IMR-90 (cell line): ENCODE measurements at regions not wholly inside any gene's neighbourhood (a gene's known extent, or its start where the extent isn't known, plus 50 kb on each side); places are given as distances from the start of the nearest gene placed in this dataset.

Experiments
- ATAC-seq: fragments of 200-7000 bp; cut with Tn5 transposase; 2 replicates; pipeline ENCODE4 v1.9.1; 2020; ENCODE audit warnings: low read depth, mild to moderate bottlenecking, moderate library complexity
- BruUV-seq: library from RNA; stranded (reverse); fragments of 400-500 nt; replicated peaks from 2 replicates; lab custom pipeline; 2021; lab: Mats Ljungman, UMichigan
- CTCF ChIA-PET: fragments of 300-600 bp; formaldehyde crosslinking; extraction: SDS; loops from one replicate; lab custom pipeline; 2021; ENCODE audit warnings: antibody characterized with exemption; lab: Yijun Ruan, JAX
- POLR2A ChIA-PET: fragments of 300-600 bp; sonication (Branson Sonifier 250); formaldehyde crosslinking; loops from one replicate; lab custom pipeline; 2022; ENCODE audit warnings: antibody characterized with exemption; ENCODE audit not compliant: unreplicated experiment; lab: Charles Lee
- DNase-seq: peaks from one replicate; pipeline ENCODE4 v3.0.0; 2013
- H2AFZ ChIP-seq: replicated peaks from 2 replicates; pipeline ENCODE3; 2013; ENCODE audit warnings: low read length, mild to moderate bottlenecking; ENCODE audit not compliant: poor library complexity
- H2AK5ac ChIP-seq: 2 replicates; pipeline ENCODE4 v1.6.1; 2013; ENCODE audit warnings: low read depth, low read length, inconsistent platforms
- H2AK9ac ChIP-seq: replicated peaks from 2 replicates; pipeline ENCODE3; 2013; ENCODE audit warnings: mild to moderate bottlenecking, low read depth, low read length, moderate library complexity; ENCODE audit not compliant: poor library complexity
- H2BK120ac ChIP-seq: 2 replicates; pipeline ENCODE4 v1.6.1; 2013; ENCODE audit warnings: low read depth, low read length, inconsistent platforms
- H2BK15ac ChIP-seq: 3 replicates; pipeline ENCODE4 v1.6.1; 2013; ENCODE audit warnings: low read depth, low read length, inconsistent platforms
- H2BK20ac ChIP-seq: 2 replicates; pipeline ENCODE4 v1.6.1; 2013; ENCODE audit warnings: low read depth, mild to moderate bottlenecking, inconsistent platforms, low read length, moderate library complexity
- H2BK5ac ChIP-seq: 2 replicates; pipeline ENCODE4 v1.6.1; 2013; ENCODE audit warnings: mild to moderate bottlenecking, low read depth, low read length, inconsistent platforms; ENCODE audit not compliant: poor library complexity, severe bottlenecking
- H3K14ac ChIP-seq: replicated peaks from 2 replicates; pipeline ENCODE4 v1.6.1; 2013; ENCODE audit warnings: low read depth, low read length, inconsistent platforms
- H3K18ac ChIP-seq: 2 replicates; pipeline ENCODE4 v1.6.1; 2013; ENCODE audit warnings: low read depth, low read length, control low read depth
- H3K23ac ChIP-seq: 2 replicates; pipeline ENCODE4 v1.6.1; 2013; ENCODE audit warnings: low read depth, low read length, inconsistent platforms
- H3K27ac ChIP-seq: 2 replicates; pipeline ENCODE4 v1.5.1; 2013; ENCODE audit warnings: mild to moderate bottlenecking, control low read depth, low read length; ENCODE audit not compliant: insufficient read depth
- H3K27me3 ChIP-seq: 2 replicates; pipeline ENCODE4 v1.6.1; 2013; ENCODE audit warnings: low read length; ENCODE audit not compliant: control insufficient read depth, insufficient read depth
- H3K36me3 ChIP-seq: 2 replicates; pipeline ENCODE4 v1.6.1; 2013; ENCODE audit warnings: low read length, mixed read lengths; ENCODE audit not compliant: control insufficient read depth, insufficient read depth
- H3K4ac ChIP-seq: 2 replicates; pipeline ENCODE4 v1.6.1; 2013; ENCODE audit warnings: low read depth, low read length, inconsistent platforms
- H3K4me1 ChIP-seq: 2 replicates; pipeline ENCODE4 v1.6.1; 2013; ENCODE audit warnings: low read length, mixed read lengths; ENCODE audit not compliant: control insufficient read depth, insufficient read depth
- H3K4me2 ChIP-seq: 2 replicates; pipeline ENCODE4 v1.6.1; 2013; ENCODE audit warnings: low read depth, mild to moderate bottlenecking, control low read depth, low read length, moderate library complexity
- H3K4me3 ChIP-seq: 2 replicates; pipeline ENCODE4 v1.5.1; 2013; ENCODE audit warnings: low read depth, mild to moderate bottlenecking, control low read depth, low read length, moderate library complexity; ENCODE audit not compliant: insufficient read depth
- H3K56ac ChIP-seq: 2 replicates; pipeline ENCODE4 v1.6.1; 2013; ENCODE audit warnings: low read length, inconsistent platforms; ENCODE audit not compliant: insufficient read depth; ENCODE audit errors: extremely low read depth
- H3K79me1 ChIP-seq, 2 experiments: 2 replicates each; pipeline ENCODE4 v1.6.1; 2013; ENCODE audit warnings: low read length in 2 of 2, inconsistent platforms in 1 of 2, low read depth in 1 of 2
- H3K9ac ChIP-seq: 2 replicates; pipeline ENCODE4 v1.6.1; 2013; ENCODE audit warnings: low read depth, low read length, control low read depth
- H3K9me1 ChIP-seq: 2 replicates; pipeline ENCODE4 v1.6.1; 2013; ENCODE audit warnings: low read length, inconsistent platforms; ENCODE audit not compliant: insufficient read depth
- H3K9me3 ChIP-seq: 2 replicates; pipeline ENCODE4 v1.6.1; 2013; ENCODE audit warnings: low read length; ENCODE audit not compliant: control insufficient read depth, insufficient read depth
- H4K20me1 ChIP-seq: 2 replicates; pipeline ENCODE4 v1.6.1; 2013; ENCODE audit warnings: low read length, inconsistent platforms; ENCODE audit not compliant: insufficient read depth
- H4K5ac ChIP-seq: 2 replicates; pipeline ENCODE4 v1.6.1; 2013; ENCODE audit warnings: mild to moderate bottlenecking, low read depth, low read length, control low read depth
- H4K8ac ChIP-seq, 2 experiments: 2 replicates each; pipeline ENCODE4 v1.6.1; 2013; ENCODE audit warnings: low read depth in 2 of 2, low read length in 2 of 2, control low read depth in 1 of 2, inconsistent platforms in 1 of 2
- H4K91ac ChIP-seq: 2 replicates; pipeline ENCODE4 v1.6.1; 2013; ENCODE audit warnings: low read depth, low read length, inconsistent platforms; ENCODE audit not compliant: insufficient read depth
- BHLHE40 ChIP-seq: fragments of 150-350 bp; IDR thresholded peaks from 2 replicates; pipeline ENCODE4 v1.6.1; 2016; ENCODE audit warnings: mild to moderate bottlenecking, low read depth, low read length
- CEBPB ChIP-seq: IDR thresholded peaks from 2 replicates; pipeline ENCODE4 v1.6.1; 2012; ENCODE audit warnings: low read depth, low read length, improper control_type of control experiment
- CHD1 ChIP-seq: IDR thresholded peaks from 2 replicates; pipeline ENCODE4 v1.6.1; 2012; ENCODE audit warnings: low read depth, low read length, improper control_type of control experiment
- CTCF ChIP-seq: conservative IDR thresholded peaks from 2 replicates; pipeline ENCODE4 v1.5.1; 2012; ENCODE audit warnings: mild to moderate bottlenecking, low read depth, low read length, improper control_type of control experiment
- ELK1 ChIP-seq: fragments of 150-350 bp; IDR thresholded peaks from 2 replicates; pipeline ENCODE4 v1.6.1; 2016; ENCODE audit warnings: low read depth, mild to moderate bottlenecking, low read length, moderate library complexity, borderline replicate concordance
- FOS ChIP-seq: fragments of 150-350 bp; IDR thresholded peaks from 2 replicates; pipeline ENCODE4 v1.6.1; 2016; ENCODE audit warnings: low read depth, low read length
- MAFK ChIP-seq: IDR thresholded peaks from 2 replicates; pipeline ENCODE4 v1.6.1; 2012; ENCODE audit warnings: low read depth, low read length, improper control_type of control experiment
- MAZ ChIP-seq: IDR thresholded peaks from 2 replicates; pipeline ENCODE4 v1.6.1; 2012; ENCODE audit warnings: low read depth, mild to moderate bottlenecking, low read length, improper control_type of control experiment, moderate library complexity, borderline replicate concordance
- MXI1 ChIP-seq: IDR thresholded peaks from 2 replicates; pipeline ENCODE4 v1.6.1; 2012; ENCODE audit warnings: low read depth, mild to moderate bottlenecking, low read length, moderate library complexity, borderline replicate concordance
- NFE2L2 ChIP-seq: fragments of 150-350 bp; IDR thresholded peaks from 2 replicates; pipeline ENCODE4 v1.6.1; 2016; ENCODE audit warnings: low read depth, mild to moderate bottlenecking, low read length
- POLR2A ChIP-seq: IDR thresholded peaks from 2 replicates; pipeline ENCODE4 v1.6.1; 2012; ENCODE audit warnings: mild to moderate bottlenecking, low read depth, low read length
- RAD21 ChIP-seq: IDR thresholded peaks from 2 replicates; pipeline ENCODE4 v1.6.1; 2012; ENCODE audit warnings: low read length, improper control_type of control experiment
- RCOR1 ChIP-seq: IDR thresholded peaks from 2 replicates; pipeline ENCODE4 v1.6.1; 2012; ENCODE audit warnings: mild to moderate bottlenecking, low read length, improper control_type of control experiment; ENCODE audit not compliant: insufficient replicate concordance
- RFX5 ChIP-seq: IDR thresholded peaks from 2 replicates; pipeline ENCODE4 v1.8.0; 2012; ENCODE audit warnings: low read depth, mild to moderate bottlenecking, low read length, moderate library complexity
- SMC3 ChIP-seq: fragments of 150-350 bp; IDR thresholded peaks from 2 replicates; pipeline ENCODE4 v1.6.1; 2016; ENCODE audit warnings: low read depth, mild to moderate bottlenecking, antibody characterized with exemption, low read length, moderate library complexity
- USF2 ChIP-seq: fragments of 150-350 bp; IDR thresholded peaks from 2 replicates; pipeline ENCODE4 v1.6.1; 2017; ENCODE audit warnings: mild to moderate bottlenecking, antibody characterized with exemption, low read length, low read depth
- WGBS, 2 experiments: methylation state at CpG; one replicate each; pipeline versions ENCODE4 v1.1.5 to v1.1.7; 2013; ENCODE audit warnings: missing lambda C conversion rate in 2 of 2; ENCODE audit not compliant: insufficient read length in 1 of 2; ENCODE audit errors: extremely low coverage in 2 of 2; 5-methylcytosine and 5-hydroxymethylcytosine counted together
- dilution Hi-C: fragments of 300-500 bp; cut with HindIII; formaldehyde crosslinking; loops from one replicate; pipeline ENCODE4 v1.14.3; 2018; ENCODE audit warnings: low sequenced_read_pairs; ENCODE audit not compliant: unreplicated experiment
- in situ Hi-C: fragments of 300-500 bp; cut with MboI; formaldehyde crosslinking; loops from 3 replicates; pipeline ENCODE4 v1.14.3; 2019; ENCODE audit warnings: low sequenced_read_pairs, inconsistent platforms, mixed read lengths
- intact Hi-C: fragments of 100-400 bp; cut with micrococcal nuclease; formaldehyde crosslinking; loops from 2 replicates; pipeline ENCODE4 v1.10.0; 2022

GRCh38 chr1:38142606-38143005 lies 96.0 kb upstream of the POU3F1 start:
- Histone ChIP-seq H3K9ac (no peak overlapping the region), H4K91ac (no peak overlapping the region), H3K4me2 (no peak overlapping the region), H3K4me3 (no peak overlapping the region), H3K4ac (no peak overlapping the region), H2BK15ac (no peak overlapping the region), H2AK5ac (no peak overlapping the region), H3K23ac (no peak overlapping the region), H3K9me3 (no peaks in the 10 kb centered on the region), H2BK120ac (no peak overlapping the region), H3K36me3 (no peaks in the 10 kb centered on the region), H2AK9ac (no peak overlapping the region), H4K8ac (no peak overlapping the region), H3K27ac (no peak overlapping the region), H2BK5ac (no peak overlapping the region), H2AFZ (no peak overlapping the region), H3K79me1 (no peaks in the 10 kb centered on the region), H4K5ac (no peak overlapping the region), H3K27me3 (peaks cover 15% of the 10 kb centered on the region), H3K14ac (no peak overlapping the region), H3K56ac (no peak overlapping the region), H3K18ac (no peak overlapping the region), H3K4me1 (peaks cover 11% of the 10 kb centered on the region), H2BK20ac (no peak overlapping the region), H4K20me1 (no peaks in the 10 kb centered on the region), H3K9me1 (peaks cover 6% of the 10 kb centered on the region; the same call in 1 of the 2 replicates)
- in situ Hi-C loops (no loop called here), intact Hi-C loops (no loop called here), dilution Hi-C loops (no loop called here)
- DNase-seq (no peak), ATAC-seq (no peak)
- TF ChIP-seq RFX5 (no peak), CEBPB (no peak), CHD1 (no peak), CTCF (no peak), MAZ (no peak), USF2 (no peak), RAD21 (no peak), ELK1 (no peak), BHLHE40 (no peak), MAFK (no peak), NFE2L2 (no peak), SMC3 (no peak), RCOR1 (no peak), FOS (no peak), POLR2A (no peak), MXI1 (no peak)
- ChIA-PET POLR2A (no interaction called here), CTCF (no interaction called here)
- no CpG with 5 or more reads among the region's 2 CpGs for WGBS, 2 experiments
- no TSS peak for BruUV-seq
